NCI-H1105 treated with DMSO at 0.1 percent for 48 hours (cell line): ENCODE measurements at regions not wholly inside any gene's neighbourhood (a gene's known extent, or its start where the extent isn't known, plus 50 kb on each side); places are given as distances from the start of the nearest gene placed in this dataset.

Source experiments
- DNase-seq: peaks from one replicate; lab custom pipeline; 2025; lab: John Stamatoyannopoulos, UW

GRCh38 chr11:44493930-44494329, 71.5 kb upstream of the CD82 start:
- no peak for DNase-seq

GRCh38 chr11:44494785-44495184, 70.7 kb upstream of the CD82 start:
- no peak for DNase-seq

- no peak for DNase-seq
These were observed 69.1 kb upstream of the CD82 start for GRCh38 chr11:44496391-44496790.

GRCh38 chr11:44498089-44498871, 67.2 kb upstream of the CD82 start:
- no peak for DNase-seq

GRCh38 chr11:44502506-44502905, 63.0 kb upstream of the CD82 start:
- no peak for DNase-seq

- DNase-seq = no peak
These were observed 59.8 kb upstream of the CD82 start for GRCh38 chr11:44505581-44506054.

GRCh38 chr11:44506375-44507016, 59.0 kb upstream of the CD82 start:
- DNase-seq = no peak

GRCh38 chr11:44507491-44507890, 58.0 kb upstream of the CD82 start:
- DNase-seq = no peak

- no peak for DNase-seq
These were observed 57.5 kb upstream of the CD82 start for GRCh38 chr11:44507896-44508445.

GRCh38 chr11:44509296-44509695, 56.2 kb upstream of the CD82 start:
- no peak for DNase-seq

- DNase-seq = no peak
These were observed 55.1 kb upstream of the CD82 start for GRCh38 chr11:44510372-44510771.

GRCh38 chr11:44512818-44513217, 52.6 kb upstream of the CD82 start:
- DNase-seq = no peak

GRCh38 chr11:44515048-44515447, 50.4 kb upstream of the CD82 start:
- no peak for DNase-seq
